ENCODE measurements at regions not wholly inside any gene's neighbourhood (a gene's known extent, or its start where the extent isn't known, plus 50 kb on each side); places are given as distances from the start of the nearest gene placed in this dataset.

- Histone ChIP-seq H2BK5ac (ENCODE audit: low read depth, low read length) (no peak overlapping the region), H3K9me3 (ENCODE audit: insufficient read depth in 2 of 2, low read depth in 1 of 2, low read length in 1 of 2) (no peaks in the 10 kb centered on the region), H3K9ac (replicated peaks in 1 of 4; ENCODE audit: extremely low read depth in 1 of 4, low read depth in 3 of 4, low read length in 3 of 4) (no peak overlapping the region), H2AFZ (ENCODE audit: low read length) (no peak overlapping the region), H3K4me2 (ENCODE audit: insufficient read depth in 1 of 2, low read depth in 2 of 2, low read length in 2 of 2) (no peak overlapping the region), H3K36me3 (ENCODE audit: control insufficient read depth in 2 of 4, insufficient read depth in 4 of 4, low read length in 3 of 4) (no peaks in the 10 kb centered on the region), H4K5ac (ENCODE audit: insufficient read length, low read depth, low read length) (no peak overlapping the region), H3K56ac (replicated peaks; ENCODE audit: insufficient read length, low read depth, low read length) (no peak overlapping the region), H3K79me1 (ENCODE audit: low read depth, low read length) (no peaks in the 10 kb centered on the region), H2BK12ac (ENCODE audit: low read depth, low read length) (no peak overlapping the region), H3K14ac (ENCODE audit: insufficient read length) (no peak overlapping the region), H3K23ac (ENCODE audit: insufficient read length) (no peak overlapping the region), H2BK20ac (ENCODE audit: low read length) (no peak overlapping the region), H3K23me2 (ENCODE audit: low read depth, low read length) (no peaks in the 10 kb centered on the region), H3K4ac (replicated peaks; ENCODE audit: insufficient read length, low read depth, low read length) (no peak overlapping the region), H3K4me3 (ENCODE audit: extremely low read depth in 1 of 4, insufficient read depth in 2 of 4, low read depth in 3 of 4, low read length in 4 of 4) (no peak overlapping the region), H2BK120ac (replicated peaks; ENCODE audit: low read depth, low read length) (no peak overlapping the region), H3K27me3 (replicated peaks in 1 of 4; ENCODE audit: control insufficient read depth in 3 of 4, extremely low read depth in 1 of 4, insufficient read depth in 3 of 4, low read length in 3 of 4) (no peaks in the 10 kb centered on the region), H4K8ac (ENCODE audit: extremely low read depth, insufficient read depth, low read length) (no peak overlapping the region), H2AK5ac (ENCODE audit: low read depth, low read length) (no peak overlapping the region), H4K91ac (replicated peaks; ENCODE audit: insufficient read length, low read length) (no peak overlapping the region), H3K27ac (ENCODE audit: low read depth, low read length) (no peak overlapping the region), H3K18ac (ENCODE audit: extremely low read depth, low read length) (no peak overlapping the region), H4K20me1 (replicated peaks in 1 of 2; ENCODE audit: control insufficient read depth in 1 of 2, insufficient read depth in 2 of 2, low read length in 2 of 2) (no peaks in the 10 kb centered on the region), H3K79me2 (ENCODE audit: control insufficient read depth in 1 of 2, insufficient read depth in 2 of 2, low read length in 2 of 2) (no peaks in the 10 kb centered on the region), H2BK15ac (ENCODE audit: low read length) (no peak overlapping the region), H3K4me1 (replicated peaks in 1 of 4; ENCODE audit: control insufficient read depth in 3 of 4, insufficient read depth in 4 of 4, low read length in 3 of 4) (no peaks in the 10 kb centered on the region)
- no peak for DNase-seq (ENCODE audit: low read depth in 1 of 2, low spot score in 2 of 2)
- 89% methylated on average over 7 of the region's 7 CpGs; no CpG with 5 or more reads in 1 of the 2 experiments for WGBS, 2 experiments (ENCODE audit: extremely low coverage in 1 of 2, insufficient coverage in 1 of 2, insufficient read length in 1 of 2, insufficient replicate concordance in 2 of 2, low coverage in 1 of 2, low lambda C conversion rate in 2 of 2, missing lambda C conversion rate in 1 of 2)
- POLR2A ChIA-PET (ENCODE audit: partially characterized antibody): no interaction called here
- CTCF ChIA-PET (ENCODE audit: partially characterized antibody): interaction anchor here (0.6 to 2.8 kb wide), 32 partner anchors 10 to 1982 kb away, joined by 3 to 25 read pairs (median 5); no protein-coding TSS in a partner anchor
- FAIRE-seq: no peak
- TF ChIP-seq EP300 (IDR thresholded peaks at IDR 0.05; ENCODE audit: borderline replicate concordance in 1 of 2, low read depth in 2 of 2, low read length in 2 of 2) (no peak), SRF (IDR thresholded peaks at IDR 0.05; ENCODE audit: low read depth, low read length) (no peak)
Observed at GRCh38 chr6:104326173-104327001, 533.3 kb downstream of the HACE1 start.

Measured in H1 (cell line).